GM12865 (cell line): ENCODE measurements at regions not wholly inside any gene's neighbourhood (a gene's known extent, or its start where the extent isn't known, plus 50 kb on each side); places are given as distances from the start of the nearest gene placed in this dataset.

Source experiments
- DNase-seq: peaks from one replicate; pipeline ENCODE4 v3.0.0; 2010; ENCODE audit warnings: low read depth
- H3K4me3 ChIP-seq: 2 replicates; pipeline ENCODE4 v1.5.1; 2011; ENCODE audit warnings: mild to moderate bottlenecking, low read depth, low read length, control low read depth
- TF ChIP-seq, protein P1 (sequence below): IDR thresholded peaks from 2 replicates; pipeline ENCODE4 v1.5.1; 2011; ENCODE audit warnings: low read length, control low read depth, low read depth, inconsistent platforms; ENCODE audit not compliant: insufficient read depth; ENCODE audit errors: missing control alignments

- TF ChIP-seq, protein P1, sequence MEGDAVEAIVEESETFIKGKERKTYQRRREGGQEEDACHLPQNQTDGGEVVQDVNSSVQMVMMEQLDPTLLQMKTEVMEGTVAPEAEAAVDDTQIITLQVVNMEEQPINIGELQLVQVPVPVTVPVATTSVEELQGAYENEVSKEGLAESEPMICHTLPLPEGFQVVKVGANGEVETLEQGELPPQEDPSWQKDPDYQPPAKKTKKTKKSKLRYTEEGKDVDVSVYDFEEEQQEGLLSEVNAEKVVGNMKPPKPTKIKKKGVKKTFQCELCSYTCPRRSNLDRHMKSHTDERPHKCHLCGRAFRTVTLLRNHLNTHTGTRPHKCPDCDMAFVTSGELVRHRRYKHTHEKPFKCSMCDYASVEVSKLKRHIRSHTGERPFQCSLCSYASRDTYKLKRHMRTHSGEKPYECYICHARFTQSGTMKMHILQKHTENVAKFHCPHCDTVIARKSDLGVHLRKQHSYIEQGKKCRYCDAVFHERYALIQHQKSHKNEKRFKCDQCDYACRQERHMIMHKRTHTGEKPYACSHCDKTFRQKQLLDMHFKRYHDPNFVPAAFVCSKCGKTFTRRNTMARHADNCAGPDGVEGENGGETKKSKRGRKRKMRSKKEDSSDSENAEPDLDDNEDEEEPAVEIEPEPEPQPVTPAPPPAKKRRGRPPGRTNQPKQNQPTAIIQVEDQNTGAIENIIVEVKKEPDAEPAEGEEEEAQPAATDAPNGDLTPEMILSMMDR: no peak
- H3K4me3 ChIP-seq: no peak overlapping the region
- no peak for DNase-seq
These were observed 343.8 kb upstream of the EPHA4 start for GRCh38 chr2:221915926-221916325.

- TF ChIP-seq, protein P1: no peak
- no peak for DNase-seq
- no peak overlapping the region for H3K4me3 ChIP-seq
These were observed 342.3 kb upstream of the EPHA4 start for GRCh38 chr2:221914334-221914880.

DNA sequence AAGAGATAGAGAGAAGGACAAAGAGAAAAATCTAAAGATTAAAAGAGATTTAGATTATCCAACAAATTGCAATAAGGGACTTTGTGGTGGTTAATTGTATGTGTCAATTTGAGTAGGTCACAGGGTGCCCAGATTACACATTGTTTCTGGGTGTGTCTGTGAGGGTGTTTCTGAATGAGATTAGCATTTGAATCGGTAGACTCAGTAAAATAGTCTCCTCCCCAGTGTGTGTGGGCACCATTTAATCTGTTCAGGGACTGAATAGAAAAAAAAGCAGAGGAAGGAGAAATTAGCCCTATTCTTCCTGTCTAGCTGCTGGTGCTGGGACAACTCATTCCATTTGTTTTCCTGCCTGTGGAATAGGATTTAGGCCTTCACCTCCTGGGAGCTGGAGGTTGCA, 339.8 kb upstream of the EPHA4 start:
- DNase-seq: no peak

DNA sequence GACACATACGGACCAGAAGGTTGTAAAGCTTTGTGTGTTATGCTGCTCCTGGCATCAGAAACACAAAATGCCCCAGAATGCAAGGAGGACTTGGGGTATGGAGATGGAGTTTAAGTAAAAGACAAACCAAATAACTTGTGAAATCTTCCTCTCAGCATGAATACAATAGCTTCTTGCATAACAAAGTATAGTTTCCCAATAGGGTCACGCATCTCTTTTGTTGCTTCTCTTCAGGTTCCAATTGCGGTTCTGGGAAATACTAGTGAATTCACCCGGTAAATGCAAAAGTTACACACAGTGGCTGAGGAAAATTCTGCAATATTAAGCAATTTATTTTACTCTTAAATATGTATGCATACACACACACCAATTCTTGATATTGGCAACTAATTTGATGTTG, 339.2 kb upstream of the EPHA4 start:
- TF ChIP-seq, protein P1: no peak
- H3K4me3 ChIP-seq: no peak overlapping the region
- DNase-seq: no peak

More for the DNA sequence above, 339.8 kb upstream of the EPHA4 start:
- no peak overlapping the region for H3K4me3 ChIP-seq
- TF ChIP-seq, protein P1: no peak

DNA sequence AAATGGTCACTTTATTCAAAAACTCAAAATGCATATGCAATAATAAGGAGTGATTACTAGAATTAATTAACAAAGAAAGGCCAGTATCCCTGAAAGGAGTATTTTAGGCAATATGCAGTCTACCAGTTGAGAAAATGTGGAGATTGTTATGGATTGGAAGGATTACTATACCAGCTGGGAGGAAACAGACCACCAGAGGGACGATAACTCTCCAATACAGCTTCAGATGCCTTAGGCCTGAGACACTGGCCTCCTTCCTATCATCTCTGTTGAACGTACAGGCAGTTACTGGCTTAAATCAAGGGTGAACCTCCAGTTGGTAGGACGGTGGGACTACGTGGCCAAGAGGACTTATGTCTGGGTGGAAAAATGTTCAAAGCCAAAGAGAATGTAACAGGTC, 336.4 kb upstream of the EPHA4 start:
- TF ChIP-seq, protein P1: no peak
- DNase-seq: no peak
- no peak overlapping the region for H3K4me3 ChIP-seq

- TF ChIP-seq, protein P1: no peak
- no peak for DNase-seq
- no peak overlapping the region for H3K4me3 ChIP-seq
These were observed 325.6 kb upstream of the EPHA4 start for GRCh38 chr2:221897718-221898117.

DNA sequence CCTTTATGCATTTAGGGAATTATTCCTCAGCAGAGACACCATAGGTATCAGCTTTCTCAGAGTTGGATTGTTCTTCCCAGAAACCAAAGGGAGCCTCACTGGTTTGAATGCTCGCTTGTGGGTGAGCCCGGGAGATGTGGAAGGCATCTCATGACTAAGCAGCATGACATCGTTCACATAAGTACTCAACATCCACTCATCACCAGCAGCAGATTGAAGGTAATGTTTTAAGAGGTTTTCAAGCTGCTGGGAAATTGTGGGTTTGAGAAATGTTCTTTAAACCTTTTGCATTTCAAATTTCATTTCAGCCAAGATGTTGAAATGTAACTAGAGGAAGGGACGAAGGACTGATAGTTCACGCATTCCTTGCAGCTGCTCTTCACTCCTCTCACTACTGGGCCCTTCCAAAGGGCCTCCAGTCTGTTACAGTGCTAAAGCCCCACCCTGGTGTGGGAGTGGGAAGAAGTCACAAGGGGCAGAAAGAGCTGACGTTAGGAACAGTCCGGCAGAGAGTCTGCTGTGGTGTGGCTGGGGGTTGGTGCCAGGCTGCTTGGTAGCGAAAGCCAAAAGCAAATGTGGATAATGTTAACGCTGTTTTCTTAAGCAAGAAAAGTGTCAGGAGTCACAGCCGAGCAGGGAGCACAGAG, 324.5 kb upstream of the EPHA4 start:
- no peak overlapping the region for H3K4me3 ChIP-seq
- no peak for DNase-seq
- TF ChIP-seq, protein P1: no peak
